Activated CD8-positive, alpha-beta T cell treated with anti-CD3 and anti-CD28 coated beads, Interleukin-2, amount 10 ng/mL, durations not matched to agents 7 days and 5 days (primary cell): ENCODE measurements at regions not wholly inside any gene's neighbourhood (a gene's known extent, or its start where the extent isn't known, plus 50 kb on each side); places are given as distances from the start of the nearest gene placed in this dataset.
A peak's percentile ranks its signal among the peaks of the same experiment; 100 is the strongest.

Experiments
- ATAC-seq: fragments of 150-1000 bp; cut with Tn5 transposase; one replicate; pipeline ENCODE4 v1.10.0; 2021; ENCODE audit warnings: moderate library complexity
- CTCF ChIA-PET: fragments of 350-600 bp; sonication (Branson Sonifier 250); formaldehyde crosslinking; loops from one replicate; lab custom pipeline; 2021; ENCODE audit warnings: antibody characterized with exemption; lab: Charles Lee
- POLR2A ChIA-PET: fragments of 350-600 bp; sonication (Branson Sonifier 250); formaldehyde crosslinking; loops from one replicate; lab custom pipeline; 2021; ENCODE audit warnings: antibody characterized with exemption; lab: Charles Lee
- DNase-seq: peaks from one replicate; pipeline ENCODE4 v3.0.0-alpha.2; 2020
- H3K27ac Mint-ChIP-seq: one replicate; pipeline ENCODE4 v1.8.0; 2021; ENCODE audit warnings: mild to moderate bottlenecking, mixed read lengths
- H3K27me3 Mint-ChIP-seq: one replicate; pipeline ENCODE4 v1.8.0; 2021; ENCODE audit warnings: low read depth, mixed read lengths
- H3K36me3 Mint-ChIP-seq: one replicate; pipeline ENCODE4 v1.8.0; 2021; ENCODE audit warnings: low read depth, mixed read lengths
- H3K4me1 Mint-ChIP-seq: one replicate; pipeline ENCODE4 v1.8.0; 2021; ENCODE audit warnings: low read depth, mixed read lengths
- H3K4me3 Mint-ChIP-seq: one replicate; pipeline ENCODE4 v1.8.0; 2021; ENCODE audit warnings: mild to moderate bottlenecking, mixed read lengths
- H3K9me3 Mint-ChIP-seq: one replicate; pipeline ENCODE4 v1.8.0; 2022; ENCODE audit warnings: mixed read lengths; ENCODE audit not compliant: insufficient read depth

DNA sequence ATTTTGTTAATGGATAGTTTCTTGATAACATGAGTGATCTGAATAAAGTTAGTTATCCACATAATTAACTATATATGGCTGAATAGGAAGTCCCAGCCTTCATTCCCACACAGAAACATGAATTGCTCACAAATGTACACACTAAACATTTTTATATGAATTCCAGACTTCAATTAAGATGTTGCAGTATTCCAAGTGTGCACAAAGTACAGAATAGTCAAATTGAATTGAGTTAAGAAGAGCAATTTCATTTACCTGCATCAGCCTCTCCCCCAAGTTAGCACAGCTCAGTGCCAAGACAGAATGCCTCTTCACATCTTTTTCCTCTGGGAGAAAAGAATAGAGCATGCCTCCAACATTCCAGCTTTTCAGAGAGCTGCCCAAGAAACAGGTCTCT, 207.0 kb upstream of the SAMSN1 start:
- CTCF ChIA-PET, result interaction anchor here (1.5 kb wide), 1 partner anchor 15 kb away, joined by 5 read pairs; no protein-coding TSS in a partner anchor
- ATAC-seq (no peak), DNase-seq (no peak)
- H3K27ac Mint-ChIP-seq, result no peak overlapping the region
- H3K4me1 Mint-ChIP-seq, result peaks cover 29% of the 10 kb centered on the region
- peaks cover 4% of the 10 kb centered on the region for H3K36me3 Mint-ChIP-seq
- peaks cover 5% of the 10 kb centered on the region for H3K27me3 Mint-ChIP-seq
- no peak overlapping the region for H3K4me3 Mint-ChIP-seq
- peaks cover 9% of the 10 kb centered on the region for H3K9me3 Mint-ChIP-seq
- POLR2A ChIA-PET, result no interaction called here

DNA sequence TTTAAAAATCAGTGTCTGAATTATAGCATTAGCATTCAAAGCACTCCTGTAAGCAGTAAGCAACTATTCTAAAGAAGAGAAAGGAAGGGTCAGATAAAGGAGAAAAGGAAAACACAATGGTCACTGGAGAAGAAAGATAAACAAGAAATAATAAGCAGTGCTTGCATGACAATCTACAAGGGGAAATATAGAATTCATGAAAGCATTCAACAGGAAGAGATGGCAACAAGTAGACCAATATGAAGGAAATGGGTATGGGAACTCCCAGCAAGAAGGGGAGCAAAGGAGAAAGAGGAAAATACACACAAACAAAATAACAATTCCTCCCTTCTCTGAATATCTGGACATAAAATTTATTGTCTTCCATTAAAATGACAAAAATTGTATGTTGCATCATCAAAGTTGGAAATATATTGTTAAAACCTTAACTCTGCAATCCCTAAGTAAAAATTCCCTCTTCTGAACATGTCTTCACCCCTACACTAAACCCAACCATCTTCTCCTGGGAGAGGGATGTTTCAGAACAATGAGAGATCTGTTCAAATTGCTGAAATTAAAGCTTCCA, 206.3 kb upstream of the SAMSN1 start:
- peaks cover 5% of the 10 kb centered on the region for H3K27me3 Mint-ChIP-seq
- DNase-seq (no peak), ATAC-seq (no peak)
- no peak overlapping the region for H3K4me3 Mint-ChIP-seq
- peaks cover 29% of the 10 kb centered on the region for H3K4me1 Mint-ChIP-seq
- H3K36me3 Mint-ChIP-seq, result peaks cover 4% of the 10 kb centered on the region
- ChIA-PET CTCF (no interaction called here), POLR2A (no interaction called here)
- H3K27ac Mint-ChIP-seq, result no peak overlapping the region
- peaks cover 9% of the 10 kb centered on the region for H3K9me3 Mint-ChIP-seq

DNA sequence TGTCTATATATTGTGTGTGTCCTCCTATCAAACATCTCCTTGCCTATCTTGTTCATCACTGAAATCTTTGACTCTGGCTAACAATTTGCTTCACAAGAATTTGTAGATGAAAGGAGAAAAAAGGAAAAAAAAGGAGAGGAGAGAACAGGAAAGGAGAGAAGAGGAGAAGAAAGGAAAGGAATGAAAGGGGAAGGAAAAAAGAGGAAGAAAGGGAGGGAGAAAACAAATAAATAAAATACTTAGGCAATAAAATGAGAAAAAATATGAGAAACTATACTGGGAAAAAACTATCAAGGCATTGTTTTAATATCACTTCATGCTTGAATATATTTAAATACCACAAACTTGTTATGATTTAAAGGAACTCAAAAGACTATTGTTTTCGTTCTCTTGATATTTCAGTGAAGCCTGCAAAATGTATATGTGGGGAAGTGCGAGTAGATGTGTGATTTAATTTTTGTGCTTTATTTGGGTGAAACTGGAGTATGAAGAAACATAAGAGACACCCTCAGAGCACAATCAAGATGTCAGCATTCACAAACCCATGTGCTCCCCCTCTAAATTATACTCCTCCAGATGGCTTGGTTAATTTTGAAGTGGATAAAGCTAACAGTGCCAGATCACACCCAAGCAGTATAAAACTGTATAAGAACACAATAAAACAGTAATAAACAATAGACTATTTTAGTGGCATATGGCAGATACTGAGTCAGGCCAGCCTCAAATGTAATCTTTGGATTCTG, 205.7 kb upstream of the SAMSN1 start:
- H3K9me3 Mint-ChIP-seq, result peaks cover 9% of the 10 kb centered on the region
- POLR2A ChIA-PET, result no interaction called here
- CTCF ChIA-PET, result no interaction called here
- peaks cover 4% of the 10 kb centered on the region for H3K36me3 Mint-ChIP-seq
- no peak overlapping the region for H3K27ac Mint-ChIP-seq
- DNase-seq, result no peak
- H3K4me3 Mint-ChIP-seq, result no peak overlapping the region
- no peak for ATAC-seq
- H3K27me3 Mint-ChIP-seq, result peaks cover 5% of the 10 kb centered on the region
- peaks cover 29% of the 10 kb centered on the region for H3K4me1 Mint-ChIP-seq

DNA sequence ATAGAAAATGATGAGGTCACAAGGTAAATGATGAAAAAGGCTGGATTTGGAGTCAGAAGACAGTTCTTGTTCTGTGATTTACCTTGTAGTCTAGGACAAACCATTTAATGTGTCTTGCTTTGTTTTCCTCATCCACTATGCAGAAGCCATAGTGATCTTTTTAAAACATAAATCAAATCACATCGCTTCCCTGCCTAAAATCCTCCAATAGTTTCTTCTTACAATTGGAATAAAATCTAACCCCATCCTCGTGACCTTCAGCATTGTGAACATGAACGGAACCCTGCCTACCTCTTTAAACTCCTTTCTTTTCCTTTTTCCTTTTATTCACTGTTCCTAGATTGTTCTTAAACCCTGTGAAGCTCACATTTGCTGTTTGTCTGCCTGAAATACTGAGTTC, 204.9 kb upstream of the SAMSN1 start:
- Mint-ChIP-seq H3K9me3 (peaks cover 9% of the 10 kb centered on the region), H3K27me3 (peaks cover 5% of the 10 kb centered on the region), H3K4me3 (no peak overlapping the region), H3K36me3 (peaks cover 4% of the 10 kb centered on the region), H3K4me1 (peaks cover 29% of the 10 kb centered on the region), H3K27ac (no peak overlapping the region)
- ATAC-seq, result no peak
- ChIA-PET CTCF (no interaction called here), POLR2A (no interaction called here)
- DNase-seq, result no peak

DNA sequence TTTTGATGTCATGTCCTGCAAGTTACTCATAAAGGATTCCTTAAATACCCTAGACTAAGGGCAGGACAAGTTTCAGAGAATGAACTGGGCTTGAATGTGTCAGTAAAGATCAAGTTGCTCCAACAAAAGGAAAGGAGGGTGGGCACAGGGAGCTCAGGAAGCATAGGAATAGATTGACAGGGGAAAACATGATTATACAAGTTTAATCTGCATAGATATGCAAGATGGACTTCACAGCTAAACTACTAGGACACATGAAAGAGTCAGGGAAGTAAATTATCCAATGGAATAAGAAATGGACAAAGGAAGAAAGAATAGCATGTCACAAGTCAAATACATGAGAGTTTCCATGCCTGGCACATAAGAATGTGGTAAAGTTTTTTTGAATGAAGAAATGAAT, 203.9 kb upstream of the SAMSN1 start:
- Mint-ChIP-seq H3K4me3 (no peak overlapping the region), H3K9me3 (peaks cover 8% of the 10 kb centered on the region), H3K27me3 (peaks cover 5% of the 10 kb centered on the region), H3K36me3 (peaks cover 4% of the 10 kb centered on the region), H3K27ac (no peak overlapping the region), H3K4me1 (peaks cover 27% of the 10 kb centered on the region)
- no peak for DNase-seq
- CTCF ChIA-PET, result interaction anchor here (1.1 kb wide), 1 partner anchor 12 kb away, joined by 4 read pairs; no protein-coding TSS in a partner anchor
- no peak for ATAC-seq
- POLR2A ChIA-PET, result no interaction called here

DNA sequence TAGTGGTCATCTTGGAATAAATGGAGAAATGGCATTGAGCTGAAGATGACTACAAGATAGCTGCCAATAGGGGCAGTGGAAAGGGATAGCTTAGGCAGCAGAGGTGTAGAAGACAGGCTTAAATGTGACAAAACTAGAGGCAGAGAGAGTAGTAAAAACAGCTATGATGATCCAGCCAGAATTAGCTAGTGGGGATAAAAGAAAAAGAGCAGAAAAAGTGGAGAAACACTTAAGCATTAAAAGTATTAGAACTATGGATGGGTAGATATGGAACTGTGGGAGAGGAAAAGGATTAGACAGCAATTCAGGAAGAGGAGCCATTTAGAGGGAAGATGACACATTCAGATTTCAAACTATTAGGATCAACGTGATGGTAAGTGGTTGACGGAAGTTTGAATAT, 202.5 kb upstream of the SAMSN1 start:
- ChIA-PET POLR2A (no interaction called here), CTCF (interaction anchor here (1.1 kb wide), 1 partner anchor 11 kb away, joined by 4 read pairs; no protein-coding TSS in a partner anchor)
- Mint-ChIP-seq H3K4me1 (peaks cover 17% of the 10 kb centered on the region), H3K36me3 (peaks cover 4% of the 10 kb centered on the region), H3K27ac (no peak overlapping the region), H3K27me3 (peaks cover 5% of the 10 kb centered on the region), H3K4me3 (no peak overlapping the region), H3K9me3 (peaks cover 3% of the 10 kb centered on the region)
- DNase-seq (no peak), ATAC-seq (no peak)

DNA sequence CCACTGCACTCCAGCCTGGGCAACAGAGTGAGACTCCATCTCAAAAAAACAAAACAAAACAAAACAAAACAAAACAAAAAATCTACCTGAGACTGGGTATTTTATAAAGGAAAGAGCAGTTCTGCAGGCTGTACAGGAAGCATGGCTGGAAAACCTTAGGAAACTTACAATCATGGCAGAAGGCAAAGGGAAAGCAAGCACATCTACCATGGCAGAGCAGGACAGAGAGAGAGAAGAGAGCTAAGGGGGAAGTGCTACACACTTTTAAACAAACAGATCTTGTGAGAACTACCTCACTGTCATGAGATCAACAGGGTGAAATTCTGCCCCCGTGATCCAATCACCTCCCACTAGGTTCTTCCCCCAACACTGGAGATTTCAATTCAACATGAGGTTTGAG, 198.3 kb upstream of the SAMSN1 start:
- ATAC-seq (no peak), DNase-seq (no peak)
- POLR2A ChIA-PET, result no interaction called here

DNA sequence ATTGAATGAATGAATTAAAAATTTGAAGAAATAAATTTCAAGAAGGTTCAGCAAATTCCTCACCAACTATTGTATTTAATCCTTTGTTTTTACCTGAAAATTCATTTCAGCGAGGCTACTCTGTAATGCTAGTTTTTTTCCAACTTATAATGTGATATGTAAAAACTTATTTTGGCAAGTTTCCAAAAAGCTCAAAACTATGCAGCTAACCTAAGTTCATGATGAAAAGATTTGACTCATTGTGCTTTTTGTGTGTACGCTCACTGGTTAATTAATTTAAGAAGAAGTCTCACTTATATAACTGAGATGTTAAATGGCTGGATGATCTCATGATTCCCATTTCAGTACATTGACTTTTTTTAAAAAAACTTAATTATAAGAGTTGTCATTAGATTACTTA, 196.0 kb upstream of the SAMSN1 start:
- Mint-ChIP-seq H3K36me3 (peaks cover 14% of the 10 kb centered on the region), H3K27me3 (no peaks in the 10 kb centered on the region), H3K4me1 (peaks cover 28% of the 10 kb centered on the region), H3K9me3 (peaks cover 12% of the 10 kb centered on the region), H3K4me3 (no peak overlapping the region), H3K27ac (no peak overlapping the region)
- ChIA-PET CTCF (interaction anchor here (0.8 kb wide), 1 partner anchor 200 kb away, joined by 3 read pairs; no protein-coding TSS in a partner anchor), POLR2A (no interaction called here)
- DNase-seq, result no peak
- ATAC-seq, result no peak

More for the DNA sequence above, 198.3 kb upstream of the SAMSN1 start:
- no peak overlapping the region for H3K4me3 Mint-ChIP-seq
- CTCF ChIA-PET, result no interaction called here
- H3K9me3 Mint-ChIP-seq, result peaks cover 12% of the 10 kb centered on the region
- peaks cover 8% of the 10 kb centered on the region for H3K4me1 Mint-ChIP-seq
- H3K27me3 Mint-ChIP-seq, result peaks cover 5% of the 10 kb centered on the region
- peaks cover 5% of the 10 kb centered on the region for H3K36me3 Mint-ChIP-seq
- no peak overlapping the region for H3K27ac Mint-ChIP-seq

DNA sequence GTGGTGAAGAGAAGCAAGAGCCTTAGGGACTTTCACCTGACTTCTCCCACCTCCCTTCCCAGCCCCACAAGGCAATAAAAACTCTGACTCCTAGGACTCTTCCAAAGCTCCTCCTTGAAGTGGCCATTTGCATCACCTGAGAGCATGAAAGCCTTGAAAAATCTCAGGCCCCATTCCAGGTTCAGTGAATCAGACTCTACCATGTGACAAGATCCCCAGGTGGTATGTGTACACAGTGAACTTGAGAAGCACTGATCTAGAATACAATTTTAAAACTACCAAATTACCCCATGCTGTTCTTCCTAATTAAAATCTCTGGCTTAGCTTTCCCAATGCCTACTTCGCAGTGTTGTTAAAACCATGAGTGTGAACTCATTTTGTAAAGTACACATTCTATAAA, 195.1 kb upstream of the SAMSN1 start:
- POLR2A ChIA-PET, result no interaction called here
- H3K27ac Mint-ChIP-seq, result no peak overlapping the region
- CTCF ChIA-PET, result interaction anchor here (0.8 kb wide), 2 partner anchors 199 to 288 kb away, joined by 3 read pairs; no protein-coding TSS in a partner anchor
- no peaks in the 10 kb centered on the region for H3K27me3 Mint-ChIP-seq
- H3K9me3 Mint-ChIP-seq, result peaks cover 12% of the 10 kb centered on the region
- H3K36me3 Mint-ChIP-seq, result peaks cover 16% of the 10 kb centered on the region
- peaks cover 35% of the 10 kb centered on the region for H3K4me1 Mint-ChIP-seq
- H3K4me3 Mint-ChIP-seq, result no peak overlapping the region
- DNase-seq (no peak), ATAC-seq (no peak)

DNA sequence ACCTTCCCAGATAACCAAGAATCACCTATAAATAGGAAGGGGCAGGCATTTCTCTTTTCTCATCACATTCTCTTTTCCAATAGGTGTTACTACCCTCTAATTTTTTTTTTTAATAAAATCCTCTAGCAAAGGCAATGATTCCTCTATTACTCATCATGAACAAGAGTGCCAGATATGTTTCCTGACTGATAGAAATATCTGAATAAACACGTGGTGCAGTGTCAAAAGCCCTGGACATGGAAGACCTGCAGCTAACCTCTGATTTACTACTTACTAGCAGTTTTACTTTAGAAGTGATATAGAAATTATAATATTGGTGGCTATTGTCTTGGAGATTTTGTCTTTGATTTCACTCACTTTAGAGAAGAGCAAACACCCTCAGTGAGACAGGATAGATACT, 194.6 kb upstream of the SAMSN1 start:
- Mint-ChIP-seq H3K4me1 (peaks cover 40% of the 10 kb centered on the region), H3K27me3 (no peaks in the 10 kb centered on the region), H3K9me3 (peaks cover 12% of the 10 kb centered on the region), H3K27ac (no peak overlapping the region), H3K4me3 (no peak overlapping the region), H3K36me3 (peaks cover 16% of the 10 kb centered on the region)
- DNase-seq (no peak), ATAC-seq (no peak)
- ChIA-PET CTCF (no interaction called here), POLR2A (no interaction called here)

DNA sequence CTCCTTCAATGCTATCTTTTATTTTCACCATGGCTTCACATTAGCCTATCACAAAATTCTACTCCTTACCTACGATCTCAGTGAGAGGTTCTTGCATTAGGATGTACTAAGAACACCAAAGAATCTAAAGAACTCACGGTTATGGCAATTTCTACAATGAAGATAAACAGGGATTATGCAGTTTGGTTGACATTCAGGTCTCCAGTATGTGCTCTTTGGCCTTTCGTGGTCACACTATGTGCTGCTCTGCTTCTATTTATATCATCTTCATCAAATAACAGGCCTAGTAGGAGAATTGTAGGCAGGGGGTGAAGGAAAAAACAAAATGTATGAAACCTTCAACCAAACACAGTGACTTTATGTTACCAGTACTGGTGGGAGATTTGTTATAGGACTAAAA, 194.0 kb upstream of the SAMSN1 start:
- ChIA-PET POLR2A (no interaction called here), CTCF (no interaction called here)
- Mint-ChIP-seq H3K9me3 (peaks cover 18% of the 10 kb centered on the region), H3K27me3 (no peaks in the 10 kb centered on the region), H3K27ac (no peak overlapping the region), H3K36me3 (peaks cover 20% of the 10 kb centered on the region), H3K4me3 (no peak overlapping the region), H3K4me1 (peaks cover 45% of the 10 kb centered on the region)
- no peak for ATAC-seq
- no peak for DNase-seq

DNA sequence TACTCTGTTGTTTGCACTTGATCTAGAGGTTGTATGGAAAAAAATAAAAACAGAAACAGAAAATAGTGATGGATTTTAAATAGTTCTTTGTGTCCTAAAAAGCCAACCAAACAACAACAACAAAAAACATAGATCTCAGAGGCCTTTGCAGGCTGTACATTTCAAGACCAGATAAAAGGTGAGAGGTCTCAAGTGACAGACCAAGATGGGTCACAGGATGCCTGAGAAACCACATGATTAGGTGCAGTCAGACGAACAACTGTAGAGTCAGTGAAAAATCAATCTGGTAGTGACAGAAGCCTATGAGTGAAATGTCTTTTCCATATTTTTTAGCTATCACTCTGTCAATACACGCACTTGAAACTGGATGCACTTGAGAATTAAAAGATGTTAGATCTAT, 193.5 kb upstream of the SAMSN1 start:
- H3K27ac Mint-ChIP-seq, result peak overlapping the region; percentile 56
- H3K4me1 Mint-ChIP-seq, result peaks cover 49% of the 10 kb centered on the region
- CTCF ChIA-PET, result no interaction called here
- no peaks in the 10 kb centered on the region for H3K27me3 Mint-ChIP-seq
- POLR2A ChIA-PET, result no interaction called here
- no peak for DNase-seq
- no peak overlapping the region for H3K4me3 Mint-ChIP-seq
- H3K36me3 Mint-ChIP-seq, result peaks cover 24% of the 10 kb centered on the region
- ATAC-seq, result no peak
- H3K9me3 Mint-ChIP-seq, result peaks cover 23% of the 10 kb centered on the region
